IMR-90 (cell line): ENCODE measurements at regions not wholly inside any gene's neighbourhood (a gene's known extent, or its start where the extent isn't known, plus 50 kb on each side); places are given as distances from the start of the nearest gene placed in this dataset.

ENCODE experiments used
- ATAC-seq: fragments of 200-7000 bp; cut with Tn5 transposase; 2 replicates; pipeline ENCODE4 v1.9.1; 2020; ENCODE audit warnings: low read depth, mild to moderate bottlenecking, moderate library complexity
- BruUV-seq: library from RNA; stranded (reverse); fragments of 400-500 nt; replicated peaks from 2 replicates; lab custom pipeline; 2021; lab: Mats Ljungman, UMichigan
- CTCF ChIA-PET: fragments of 300-600 bp; formaldehyde crosslinking; extraction: SDS; loops from one replicate; lab custom pipeline; 2021; ENCODE audit warnings: antibody characterized with exemption; lab: Yijun Ruan, JAX
- POLR2A ChIA-PET: fragments of 300-600 bp; sonication (Branson Sonifier 250); formaldehyde crosslinking; loops from one replicate; lab custom pipeline; 2022; ENCODE audit warnings: antibody characterized with exemption; ENCODE audit not compliant: unreplicated experiment; lab: Charles Lee
- DNase-seq: peaks from one replicate; pipeline ENCODE4 v3.0.0; 2013
- H2AFZ ChIP-seq: replicated peaks from 2 replicates; pipeline ENCODE3; 2013; ENCODE audit warnings: low read length, mild to moderate bottlenecking; ENCODE audit not compliant: poor library complexity
- H2AK5ac ChIP-seq: 2 replicates; pipeline ENCODE4 v1.6.1; 2013; ENCODE audit warnings: low read depth, low read length, inconsistent platforms
- H2AK9ac ChIP-seq: replicated peaks from 2 replicates; pipeline ENCODE3; 2013; ENCODE audit warnings: mild to moderate bottlenecking, low read depth, low read length, moderate library complexity; ENCODE audit not compliant: poor library complexity
- H2BK120ac ChIP-seq: 2 replicates; pipeline ENCODE4 v1.6.1; 2013; ENCODE audit warnings: low read depth, low read length, inconsistent platforms
- H2BK15ac ChIP-seq: 3 replicates; pipeline ENCODE4 v1.6.1; 2013; ENCODE audit warnings: low read depth, low read length, inconsistent platforms
- H2BK20ac ChIP-seq: 2 replicates; pipeline ENCODE4 v1.6.1; 2013; ENCODE audit warnings: low read depth, mild to moderate bottlenecking, inconsistent platforms, low read length, moderate library complexity
- H2BK5ac ChIP-seq: 2 replicates; pipeline ENCODE4 v1.6.1; 2013; ENCODE audit warnings: mild to moderate bottlenecking, low read depth, low read length, inconsistent platforms; ENCODE audit not compliant: poor library complexity, severe bottlenecking
- H3K14ac ChIP-seq: replicated peaks from 2 replicates; pipeline ENCODE4 v1.6.1; 2013; ENCODE audit warnings: low read depth, low read length, inconsistent platforms
- H3K18ac ChIP-seq: 2 replicates; pipeline ENCODE4 v1.6.1; 2013; ENCODE audit warnings: low read depth, low read length, control low read depth
- H3K23ac ChIP-seq: 2 replicates; pipeline ENCODE4 v1.6.1; 2013; ENCODE audit warnings: low read depth, low read length, inconsistent platforms
- H3K27ac ChIP-seq: 2 replicates; pipeline ENCODE4 v1.5.1; 2013; ENCODE audit warnings: mild to moderate bottlenecking, control low read depth, low read length; ENCODE audit not compliant: insufficient read depth
- H3K27me3 ChIP-seq: 2 replicates; pipeline ENCODE4 v1.6.1; 2013; ENCODE audit warnings: low read length; ENCODE audit not compliant: control insufficient read depth, insufficient read depth
- H3K36me3 ChIP-seq: 2 replicates; pipeline ENCODE4 v1.6.1; 2013; ENCODE audit warnings: low read length, mixed read lengths; ENCODE audit not compliant: control insufficient read depth, insufficient read depth
- H3K4ac ChIP-seq: 2 replicates; pipeline ENCODE4 v1.6.1; 2013; ENCODE audit warnings: low read depth, low read length, inconsistent platforms
- H3K4me1 ChIP-seq: 2 replicates; pipeline ENCODE4 v1.6.1; 2013; ENCODE audit warnings: low read length, mixed read lengths; ENCODE audit not compliant: control insufficient read depth, insufficient read depth
- H3K4me2 ChIP-seq: 2 replicates; pipeline ENCODE4 v1.6.1; 2013; ENCODE audit warnings: low read depth, mild to moderate bottlenecking, control low read depth, low read length, moderate library complexity
- H3K4me3 ChIP-seq: 2 replicates; pipeline ENCODE4 v1.5.1; 2013; ENCODE audit warnings: low read depth, mild to moderate bottlenecking, control low read depth, low read length, moderate library complexity; ENCODE audit not compliant: insufficient read depth
- H3K56ac ChIP-seq: 2 replicates; pipeline ENCODE4 v1.6.1; 2013; ENCODE audit warnings: low read length, inconsistent platforms; ENCODE audit not compliant: insufficient read depth; ENCODE audit errors: extremely low read depth
- H3K79me1 ChIP-seq, 2 experiments: 2 replicates each; pipeline ENCODE4 v1.6.1; 2013; ENCODE audit warnings: low read length in 2 of 2, inconsistent platforms in 1 of 2, low read depth in 1 of 2
- H3K9ac ChIP-seq: 2 replicates; pipeline ENCODE4 v1.6.1; 2013; ENCODE audit warnings: low read depth, low read length, control low read depth
- H3K9me1 ChIP-seq: 2 replicates; pipeline ENCODE4 v1.6.1; 2013; ENCODE audit warnings: low read length, inconsistent platforms; ENCODE audit not compliant: insufficient read depth
- H3K9me3 ChIP-seq: 2 replicates; pipeline ENCODE4 v1.6.1; 2013; ENCODE audit warnings: low read length; ENCODE audit not compliant: control insufficient read depth, insufficient read depth
- H4K20me1 ChIP-seq: 2 replicates; pipeline ENCODE4 v1.6.1; 2013; ENCODE audit warnings: low read length, inconsistent platforms; ENCODE audit not compliant: insufficient read depth
- H4K5ac ChIP-seq: 2 replicates; pipeline ENCODE4 v1.6.1; 2013; ENCODE audit warnings: mild to moderate bottlenecking, low read depth, low read length, control low read depth
- H4K8ac ChIP-seq, 2 experiments: 2 replicates each; pipeline ENCODE4 v1.6.1; 2013; ENCODE audit warnings: low read depth in 2 of 2, low read length in 2 of 2, control low read depth in 1 of 2, inconsistent platforms in 1 of 2
- H4K91ac ChIP-seq: 2 replicates; pipeline ENCODE4 v1.6.1; 2013; ENCODE audit warnings: low read depth, low read length, inconsistent platforms; ENCODE audit not compliant: insufficient read depth
- BHLHE40 ChIP-seq: fragments of 150-350 bp; IDR thresholded peaks from 2 replicates; pipeline ENCODE4 v1.6.1; 2016; ENCODE audit warnings: mild to moderate bottlenecking, low read depth, low read length
- CHD1 ChIP-seq: IDR thresholded peaks from 2 replicates; pipeline ENCODE4 v1.6.1; 2012; ENCODE audit warnings: low read depth, low read length, improper control_type of control experiment
- CTCF ChIP-seq: conservative IDR thresholded peaks from 2 replicates; pipeline ENCODE4 v1.5.1; 2012; ENCODE audit warnings: mild to moderate bottlenecking, low read depth, low read length, improper control_type of control experiment
- FOS ChIP-seq: fragments of 150-350 bp; IDR thresholded peaks from 2 replicates; pipeline ENCODE4 v1.6.1; 2016; ENCODE audit warnings: low read depth, low read length
- MAFK ChIP-seq: IDR thresholded peaks from 2 replicates; pipeline ENCODE4 v1.6.1; 2012; ENCODE audit warnings: low read depth, low read length, improper control_type of control experiment
- MXI1 ChIP-seq: IDR thresholded peaks from 2 replicates; pipeline ENCODE4 v1.6.1; 2012; ENCODE audit warnings: low read depth, mild to moderate bottlenecking, low read length, moderate library complexity, borderline replicate concordance
- RAD21 ChIP-seq: IDR thresholded peaks from 2 replicates; pipeline ENCODE4 v1.6.1; 2012; ENCODE audit warnings: low read length, improper control_type of control experiment
- WGBS, 2 experiments: methylation state at CpG; one replicate each; pipeline versions ENCODE4 v1.1.5 to v1.1.7; 2013; ENCODE audit warnings: missing lambda C conversion rate in 2 of 2; ENCODE audit not compliant: insufficient read length in 1 of 2; ENCODE audit errors: extremely low coverage in 2 of 2; 5-methylcytosine and 5-hydroxymethylcytosine counted together
- dilution Hi-C: fragments of 300-500 bp; cut with HindIII; formaldehyde crosslinking; loops from one replicate; pipeline ENCODE4 v1.14.3; 2018; ENCODE audit warnings: low sequenced_read_pairs; ENCODE audit not compliant: unreplicated experiment
- in situ Hi-C: fragments of 300-500 bp; cut with MboI; formaldehyde crosslinking; loops from 3 replicates; pipeline ENCODE4 v1.14.3; 2019; ENCODE audit warnings: low sequenced_read_pairs, inconsistent platforms, mixed read lengths
- intact Hi-C: fragments of 100-400 bp; cut with micrococcal nuclease; formaldehyde crosslinking; loops from 2 replicates; pipeline ENCODE4 v1.10.0; 2022

- Histone ChIP-seq H2BK120ac (no peak overlapping the region), H3K56ac (no peak overlapping the region), H3K23ac (no peak overlapping the region), H3K27me3 (no peaks in the 10 kb centered on the region), H4K20me1 (no peaks in the 10 kb centered on the region), H3K4me2 (no peak overlapping the region), H3K9me1 (no peaks in the 10 kb centered on the region), H2AK9ac (no peak overlapping the region), H2BK20ac (no peak overlapping the region), H4K5ac (no peak overlapping the region), H2AFZ (no peak overlapping the region), H3K4ac (no peak overlapping the region), H3K14ac (no peak overlapping the region), H3K9ac (no peak overlapping the region), H3K18ac (no peak overlapping the region), H3K79me1 (no peaks in the 10 kb centered on the region), H3K9me3 (peaks cover 3% of the 10 kb centered on the region; the same call in 1 of the 2 replicates), H4K91ac (no peak overlapping the region), H3K4me1 (no peaks in the 10 kb centered on the region), H2BK15ac (no peak overlapping the region), H3K36me3 (no peaks in the 10 kb centered on the region), H2BK5ac (no peak overlapping the region), H2AK5ac (no peak overlapping the region), H4K8ac (no peak overlapping the region), H3K27ac (no peak overlapping the region), H3K4me3 (no peak overlapping the region)
- intact Hi-C loops, result no loop called here
- DNase-seq (no peak), ATAC-seq (no peak)
- no CpG with 5 or more reads among the region's 2 CpGs for WGBS, 2 experiments
- ChIA-PET POLR2A (no interaction called here), CTCF (no interaction called here)
- in situ Hi-C loops, result no loop called here
- dilution Hi-C loops, result no loop called here
- no TSS peak for BruUV-seq
- TF ChIP-seq RAD21 (no peak), MAFK (no peak), BHLHE40 (no peak), MXI1 (no peak), FOS (no peak), CHD1 (no peak), CTCF (no peak)
Measured at GRCh38 chr5:6166698-6167394, 211.5 kb downstream of the MED10 start.
